ENCODE measurements at regions not wholly inside any gene's neighbourhood (a gene's known extent, or its start where the extent isn't known, plus 50 kb on each side); places are given as distances from the start of the nearest gene placed in this dataset.

DNA sequence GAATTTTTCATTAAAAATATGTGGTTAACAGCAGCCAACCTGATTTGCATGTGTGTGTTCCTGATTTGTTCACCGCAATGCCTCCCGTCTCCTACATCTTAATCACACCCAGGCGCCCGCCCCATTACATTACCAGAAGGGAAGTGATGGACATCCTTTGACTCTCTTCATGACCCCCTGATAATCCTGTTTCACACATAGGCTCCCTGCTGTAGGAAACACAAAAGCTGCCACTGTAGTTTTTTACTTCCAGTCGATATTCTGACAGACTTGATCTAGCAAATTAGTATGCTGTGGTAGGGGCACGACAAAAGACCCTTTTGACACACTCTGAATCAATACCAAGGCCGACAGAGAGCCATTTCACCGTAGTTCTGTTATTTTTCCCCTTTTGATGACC lies 287.8 kb upstream of the ISL1 start (continued):
- TF ChIP-seq, protein P1, sequence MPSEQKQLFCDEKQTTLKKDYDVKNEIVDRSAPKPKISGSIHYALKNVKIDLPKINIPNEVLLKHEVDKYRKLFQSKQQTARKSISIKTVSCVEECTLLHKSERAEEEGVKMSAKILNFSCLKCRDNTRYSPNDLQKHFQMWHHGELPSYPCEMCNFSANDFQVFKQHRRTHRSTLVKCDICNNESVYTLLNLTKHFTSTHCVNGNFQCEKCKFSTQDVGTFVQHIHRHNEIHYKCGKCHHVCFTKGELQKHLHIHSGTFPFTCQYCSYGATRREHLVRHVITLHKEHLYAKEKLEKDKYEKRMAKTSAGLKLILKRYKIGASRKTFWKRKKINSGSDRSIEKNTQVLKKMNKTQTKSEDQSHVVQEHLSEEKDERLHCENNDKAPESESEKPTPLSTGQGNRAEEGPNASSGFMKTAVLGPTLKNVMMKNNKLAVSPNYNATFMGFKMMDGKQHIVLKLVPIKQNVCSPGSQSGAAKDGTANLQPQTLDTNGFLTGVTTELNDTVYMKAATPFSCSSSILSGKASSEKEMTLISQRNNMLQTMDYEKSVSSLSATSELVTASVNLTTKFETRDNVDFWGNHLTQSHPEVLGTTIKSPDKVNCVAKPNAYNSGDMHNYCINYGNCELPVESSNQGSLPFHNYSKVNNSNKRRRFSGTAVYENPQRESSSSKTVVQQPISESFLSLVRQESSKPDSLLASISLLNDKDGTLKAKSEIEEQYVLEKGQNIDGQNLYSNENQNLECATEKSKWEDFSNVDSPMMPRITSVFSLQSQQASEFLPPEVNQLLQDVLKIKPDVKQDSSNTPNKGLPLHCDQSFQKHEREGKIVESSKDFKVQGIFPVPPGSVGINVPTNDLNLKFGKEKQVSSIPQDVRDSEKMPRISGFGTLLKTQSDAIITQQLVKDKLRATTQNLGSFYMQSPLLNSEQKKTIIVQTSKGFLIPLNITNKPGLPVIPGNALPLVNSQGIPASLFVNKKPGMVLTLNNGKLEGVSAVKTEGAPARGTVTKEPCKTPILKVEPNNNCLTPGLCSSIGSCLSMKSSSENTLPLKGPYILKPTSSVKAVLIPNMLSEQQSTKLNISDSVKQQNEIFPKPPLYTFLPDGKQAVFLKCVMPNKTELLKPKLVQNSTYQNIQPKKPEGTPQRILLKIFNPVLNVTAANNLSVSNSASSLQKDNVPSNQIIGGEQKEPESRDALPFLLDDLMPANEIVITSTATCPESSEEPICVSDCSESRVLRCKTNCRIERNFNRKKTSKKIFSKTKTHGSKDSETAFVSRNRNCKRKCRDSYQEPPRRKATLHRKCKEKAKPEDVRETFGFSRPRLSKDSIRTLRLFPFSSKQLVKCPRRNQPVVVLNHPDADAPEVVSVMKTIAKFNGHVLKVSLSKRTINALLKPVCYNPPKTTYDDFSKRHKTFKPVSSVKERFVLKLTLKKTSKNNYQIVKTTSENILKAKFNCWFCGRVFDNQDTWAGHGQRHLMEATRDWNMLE (tag by site-specific recombination; conservative IDR thresholded peaks at IDR 0.05; ENCODE audit: low read depth) = no peak
- TF ChIP-seq ZNF785 (tag by site-specific recombination; IDR thresholded peaks at IDR 0.05) = no peak

DNA sequence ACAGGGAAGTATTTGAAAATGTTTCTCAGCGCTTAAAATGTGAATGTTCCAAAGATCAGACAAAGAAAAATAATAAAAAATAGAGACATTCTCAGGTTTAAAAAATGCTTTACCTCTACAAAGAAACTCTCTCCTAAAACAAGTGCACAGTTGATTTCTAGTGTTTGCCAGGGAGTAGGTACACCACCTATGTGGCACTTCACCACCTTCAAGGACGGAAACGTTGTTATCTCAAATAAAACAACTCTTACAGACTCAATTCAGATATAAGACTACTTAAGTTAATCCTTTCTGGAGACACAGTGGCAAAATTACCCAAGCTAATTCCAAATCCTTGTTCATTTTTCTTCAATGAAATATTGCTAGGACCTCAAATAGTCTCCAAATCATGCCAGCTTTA lies 286.4 kb upstream of the ISL1 start:
- Histone ChIP-seq H3K4me3 (ENCODE audit: low read depth, low read length) (no peak overlapping the region), H3K4me1 (ENCODE audit: control insufficient read depth, insufficient read depth, low read length) (no peaks in the 10 kb centered on the region), H3K27ac (ENCODE audit: extremely low read depth, low read depth, low read length) (no peak overlapping the region), H3K9me3 (ENCODE audit: control insufficient read depth, insufficient read depth, low read depth, low read length) (no peaks in the 10 kb centered on the region), H3K36me3 (ENCODE audit: control insufficient read depth in 2 of 2, insufficient read depth in 1 of 2, low read length in 2 of 2) (no peaks in the 10 kb centered on the region)
- ChIA-PET POLR2A (no interaction called here), CTCF (no interaction called here)
- TF ChIP-seq ZNF24 (tag by site-specific recombination; IDR thresholded peaks at IDR 0.05) (no peak), ZNF585B (tag by site-specific recombination; IDR thresholded peaks at IDR 0.05) (no peak), ZNF132 (tag by site-specific recombination; IDR thresholded peaks at IDR 0.05; ENCODE audit: borderline replicate concordance) (no peak), TCF7L2 (IDR thresholded peaks at IDR 0.05; ENCODE audit: borderline replicate concordance, low read depth, low read length) (no peak), ZNF350 (tag by site-specific recombination; IDR thresholded peaks at IDR 0.05) (no peak)
- TF ChIP-seq, protein P2, sequence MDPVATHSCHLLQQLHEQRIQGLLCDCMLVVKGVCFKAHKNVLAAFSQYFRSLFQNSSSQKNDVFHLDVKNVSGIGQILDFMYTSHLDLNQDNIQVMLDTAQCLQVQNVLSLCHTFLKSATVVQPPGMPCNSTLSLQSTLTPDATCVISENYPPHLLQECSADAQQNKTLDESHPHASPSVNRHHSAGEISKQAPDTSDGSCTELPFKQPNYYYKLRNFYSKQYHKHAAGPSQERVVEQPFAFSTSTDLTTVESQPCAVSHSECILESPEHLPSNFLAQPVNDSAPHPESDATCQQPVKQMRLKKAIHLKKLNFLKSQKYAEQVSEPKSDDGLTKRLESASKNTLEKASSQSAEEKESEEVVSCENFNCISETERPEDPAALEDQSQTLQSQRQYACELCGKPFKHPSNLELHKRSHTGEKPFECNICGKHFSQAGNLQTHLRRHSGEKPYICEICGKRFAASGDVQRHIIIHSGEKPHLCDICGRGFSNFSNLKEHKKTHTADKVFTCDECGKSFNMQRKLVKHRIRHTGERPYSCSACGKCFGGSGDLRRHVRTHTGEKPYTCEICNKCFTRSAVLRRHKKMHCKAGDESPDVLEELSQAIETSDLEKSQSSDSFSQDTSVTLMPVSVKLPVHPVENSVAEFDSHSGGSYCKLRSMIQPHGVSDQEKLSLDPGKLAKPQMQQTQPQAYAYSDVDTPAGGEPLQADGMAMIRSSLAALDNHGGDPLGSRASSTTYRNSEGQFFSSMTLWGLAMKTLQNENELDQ (tag by site-specific recombination; IDR thresholded peaks at IDR 0.05; ENCODE audit: low read depth) = no peak

DNA sequence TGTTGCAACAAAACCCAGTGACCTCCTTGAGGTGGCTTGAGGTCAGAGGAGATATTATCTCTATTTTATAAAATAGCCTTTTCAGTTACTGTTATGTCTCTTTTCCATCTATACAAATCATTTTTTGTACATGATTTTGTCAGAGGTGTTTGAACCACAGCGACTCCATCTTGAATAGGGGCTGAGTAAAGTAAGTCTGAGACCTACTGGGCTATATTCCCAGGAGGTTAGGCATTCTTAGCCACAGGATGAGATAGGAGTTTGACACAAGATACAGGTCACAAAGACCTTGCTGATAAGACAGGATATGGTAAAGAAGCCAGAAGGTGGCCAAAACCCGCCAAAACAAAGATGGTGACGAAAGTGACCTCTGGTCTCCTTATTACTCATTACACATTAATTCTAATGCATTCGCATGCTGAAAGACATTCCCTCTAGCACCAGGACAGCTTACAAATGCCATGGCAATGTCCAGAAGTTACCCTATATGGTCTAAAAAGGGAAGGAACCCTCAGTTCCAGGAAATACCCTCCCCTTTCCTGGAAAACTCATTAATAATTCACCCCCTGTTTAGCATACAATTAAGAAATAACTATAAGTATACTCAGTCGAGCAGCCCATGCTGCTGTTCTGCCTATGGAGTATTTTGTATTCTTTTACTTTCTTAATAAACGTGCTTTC lies 283.9 kb upstream of the ISL1 start:
- Histone ChIP-seq H3K9me3 (ENCODE audit: control insufficient read depth, insufficient read depth, low read depth, low read length) (no peaks in the 10 kb centered on the region), H3K4me1 (ENCODE audit: control insufficient read depth, insufficient read depth, low read length) (no peaks in the 10 kb centered on the region), H3K4me3 (ENCODE audit: low read depth, low read length) (no peak overlapping the region), H3K27ac (ENCODE audit: extremely low read depth, low read depth, low read length) (no peak overlapping the region), H3K36me3 (ENCODE audit: control insufficient read depth in 2 of 2, insufficient read depth in 1 of 2, low read length in 2 of 2) (no peaks in the 10 kb centered on the region)
- POLR2A ChIA-PET = no interaction called here
- CTCF ChIA-PET = no interaction called here
- TF ChIP-seq ZNF112 (tag by site-specific recombination; IDR thresholded peaks at IDR 0.05) = no peak
- TF ChIP-seq ZNF274 (IDR thresholded peaks at IDR 0.05; ENCODE audit: low read length) = no peak
- TF ChIP-seq ZNF274 (tag by site-specific recombination; IDR thresholded peaks at IDR 0.05; ENCODE audit: borderline replicate concordance) = no peak
- TF ChIP-seq ZNF560 (tag by site-specific recombination; IDR thresholded peaks at IDR 0.05; ENCODE audit: borderline replicate concordance) = no peak
- no peak for TF ChIP-seq REPIN1 (tag by site-specific recombination; IDR thresholded peaks at IDR 0.05; ENCODE audit: low read depth)
- no peak for TF ChIP-seq ZSCAN30 (tag by site-specific recombination; IDR thresholded peaks at IDR 0.05)
- TF ChIP-seq ZNF626 (tag by site-specific recombination; IDR thresholded peaks at IDR 0.05) = no peak
- TF ChIP-seq, protein P3, sequence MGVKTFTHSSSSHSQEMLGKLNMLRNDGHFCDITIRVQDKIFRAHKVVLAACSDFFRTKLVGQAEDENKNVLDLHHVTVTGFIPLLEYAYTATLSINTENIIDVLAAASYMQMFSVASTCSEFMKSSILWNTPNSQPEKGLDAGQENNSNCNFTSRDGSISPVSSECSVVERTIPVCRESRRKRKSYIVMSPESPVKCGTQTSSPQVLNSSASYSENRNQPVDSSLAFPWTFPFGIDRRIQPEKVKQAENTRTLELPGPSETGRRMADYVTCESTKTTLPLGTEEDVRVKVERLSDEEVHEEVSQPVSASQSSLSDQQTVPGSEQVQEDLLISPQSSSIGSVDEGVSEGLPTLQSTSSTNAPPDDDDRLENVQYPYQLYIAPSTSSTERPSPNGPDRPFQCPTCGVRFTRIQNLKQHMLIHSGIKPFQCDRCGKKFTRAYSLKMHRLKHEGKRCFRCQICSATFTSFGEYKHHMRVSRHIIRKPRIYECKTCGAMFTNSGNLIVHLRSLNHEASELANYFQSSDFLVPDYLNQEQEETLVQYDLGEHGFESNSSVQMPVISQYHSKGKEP (tag by site-specific recombination; IDR thresholded peaks at IDR 0.05) = no peak
- no peak for TF ChIP-seq ZNF776 (tag by site-specific recombination; IDR thresholded peaks at IDR 0.05; ENCODE audit: borderline replicate concordance)
- TF ChIP-seq GLIS1 (tag by site-specific recombination; IDR thresholded peaks at IDR 0.05) = no peak
- TF ChIP-seq ZNF37A (tag by site-specific recombination; IDR thresholded peaks at IDR 0.05) = no peak
- TF ChIP-seq ZNF214 (tag by site-specific recombination; IDR thresholded peaks at IDR 0.05; ENCODE audit: borderline replicate concordance) = no peak
- TF ChIP-seq ZNF138 (tag by site-specific recombination; IDR thresholded peaks at IDR 0.05; ENCODE audit: borderline replicate concordance) = no peak
- TF ChIP-seq, protein P4, sequence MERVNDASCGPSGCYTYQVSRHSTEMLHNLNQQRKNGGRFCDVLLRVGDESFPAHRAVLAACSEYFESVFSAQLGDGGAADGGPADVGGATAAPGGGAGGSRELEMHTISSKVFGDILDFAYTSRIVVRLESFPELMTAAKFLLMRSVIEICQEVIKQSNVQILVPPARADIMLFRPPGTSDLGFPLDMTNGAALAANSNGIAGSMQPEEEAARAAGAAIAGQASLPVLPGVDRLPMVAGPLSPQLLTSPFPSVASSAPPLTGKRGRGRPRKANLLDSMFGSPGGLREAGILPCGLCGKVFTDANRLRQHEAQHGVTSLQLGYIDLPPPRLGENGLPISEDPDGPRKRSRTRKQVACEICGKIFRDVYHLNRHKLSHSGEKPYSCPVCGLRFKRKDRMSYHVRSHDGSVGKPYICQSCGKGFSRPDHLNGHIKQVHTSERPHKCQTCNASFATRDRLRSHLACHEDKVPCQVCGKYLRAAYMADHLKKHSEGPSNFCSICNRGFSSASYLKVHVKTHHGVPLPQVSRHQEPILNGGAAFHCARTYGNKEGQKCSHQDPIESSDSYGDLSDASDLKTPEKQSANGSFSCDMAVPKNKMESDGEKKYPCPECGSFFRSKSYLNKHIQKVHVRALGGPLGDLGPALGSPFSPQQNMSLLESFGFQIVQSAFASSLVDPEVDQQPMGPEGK (tag by site-specific recombination; IDR thresholded peaks at IDR 0.05) = no peak
- TF ChIP-seq ZNF394 (tag by site-specific recombination; IDR thresholded peaks at IDR 0.05; ENCODE audit: borderline replicate concordance) = no peak
